Upper lobe of left lung (tissue), 4 donors: ENCODE measurements at regions not wholly inside any gene's neighbourhood (a gene's known extent, or its start where the extent isn't known, plus 50 kb on each side); places are given as distances from the start of the nearest gene placed in this dataset.

Source experiments
- POLR2A ChIP-seq, 4 donors: fragments of 450-650 bp; IDR thresholded peaks; one replicate each; pipeline ENCODE4 v1.5.1; 2016 to 2017; ENCODE audit warnings: antibody characterized with exemption in 4 of 4, mild to moderate bottlenecking in 2 of 4
- POLR2AphosphoS5 ChIP-seq, 2 donors: sonication (generic); formaldehyde crosslinking; IDR thresholded peaks; one replicate each; pipeline ENCODE4 v1.5.1; 2017; ENCODE audit warnings: antibody characterized with exemption in 2 of 2

DNA sequence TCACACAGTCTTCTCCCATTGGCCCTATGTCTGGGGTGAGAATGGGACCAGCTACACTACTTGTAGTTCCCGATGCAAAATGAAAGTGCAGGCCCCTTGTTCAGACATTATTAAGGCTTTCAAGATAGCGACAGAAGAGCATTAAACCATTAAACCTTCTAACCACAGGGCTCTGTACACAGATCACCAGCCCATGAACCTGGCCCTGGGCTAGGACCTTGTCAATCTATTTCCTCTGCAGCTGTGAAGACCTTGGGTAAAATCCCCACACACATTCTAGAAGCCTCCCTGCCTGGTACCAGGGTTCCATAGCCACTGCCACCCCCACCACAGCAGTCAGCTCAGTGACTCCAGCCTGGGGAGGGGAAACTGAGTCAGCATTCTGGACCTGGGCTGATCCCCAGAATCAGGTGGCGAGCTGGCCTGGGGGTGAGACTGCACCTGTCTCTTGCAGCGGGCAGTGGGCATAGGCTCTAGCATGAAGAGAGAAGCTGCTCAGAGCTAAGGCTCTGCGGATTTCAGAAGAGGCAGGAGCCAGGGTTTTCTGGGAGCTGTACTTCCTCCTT, 119.7 kb upstream of the LHX1 start:
- TF ChIP-seq POLR2A (IDR thresholded peaks at IDR 0.05) (no peak), POLR2AphosphoS5 (IDR thresholded peaks at IDR 0.05) (no peak)
